ENCODE measurements at regions not wholly inside any gene's neighbourhood (a gene's known extent, or its start where the extent isn't known, plus 50 kb on each side); places are given as distances from the start of the nearest gene placed in this dataset.

DNA sequence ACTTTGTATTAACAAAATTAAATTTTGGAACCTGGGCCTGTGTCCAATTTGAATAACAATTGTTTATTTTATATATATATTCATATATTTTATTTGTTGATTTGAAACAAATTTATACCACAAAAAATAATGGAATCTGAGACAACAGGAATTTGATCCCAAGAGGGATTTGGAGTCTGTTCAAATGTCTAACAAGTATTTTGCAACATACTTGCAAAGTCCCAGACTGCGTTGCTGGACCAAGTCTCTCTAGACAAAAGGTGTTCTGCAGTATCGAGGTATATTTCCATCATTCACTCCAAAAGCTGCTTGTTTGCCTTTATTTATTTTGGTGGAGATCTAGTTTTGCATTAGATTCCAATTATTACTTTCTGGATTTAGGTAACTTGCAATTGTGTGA is 68.7 kb upstream of the PTPRR start:
- Mint-ChIP-seq H3K27ac (ENCODE audit: unreplicated experiment) (no peak overlapping the region), H3K36me3 (ENCODE audit: insufficient read depth, unreplicated experiment) (no peaks in the 10 kb centered on the region), H3K4me3 (ENCODE audit: unreplicated experiment) (no peak overlapping the region), H3K9me3 (ENCODE audit: unreplicated experiment) (no peaks in the 10 kb centered on the region), H3K27me3 (ENCODE audit: insufficient read depth, unreplicated experiment) (peaks cover 5% of the 10 kb centered on the region), H3K4me1 (ENCODE audit: low read depth, unreplicated experiment) (no peaks in the 10 kb centered on the region)
- no TSS peak for BruUV-seq (replicated peaks)
- no peaks in the 10 kb centered on the region for H3K27me3 ChIP-seq (replicated peaks; ENCODE audit: control insufficient read depth, insufficient read depth, low read length)
- H3K4me1 ChIP-seq, result no peaks in the 10 kb centered on the region
- ChIA-PET POLR2A (no interaction called here), CTCF (no interaction called here)
- H3K9me3 ChIP-seq, result no peaks in the 10 kb centered on the region
- TF ChIP-seq, protein P1, sequence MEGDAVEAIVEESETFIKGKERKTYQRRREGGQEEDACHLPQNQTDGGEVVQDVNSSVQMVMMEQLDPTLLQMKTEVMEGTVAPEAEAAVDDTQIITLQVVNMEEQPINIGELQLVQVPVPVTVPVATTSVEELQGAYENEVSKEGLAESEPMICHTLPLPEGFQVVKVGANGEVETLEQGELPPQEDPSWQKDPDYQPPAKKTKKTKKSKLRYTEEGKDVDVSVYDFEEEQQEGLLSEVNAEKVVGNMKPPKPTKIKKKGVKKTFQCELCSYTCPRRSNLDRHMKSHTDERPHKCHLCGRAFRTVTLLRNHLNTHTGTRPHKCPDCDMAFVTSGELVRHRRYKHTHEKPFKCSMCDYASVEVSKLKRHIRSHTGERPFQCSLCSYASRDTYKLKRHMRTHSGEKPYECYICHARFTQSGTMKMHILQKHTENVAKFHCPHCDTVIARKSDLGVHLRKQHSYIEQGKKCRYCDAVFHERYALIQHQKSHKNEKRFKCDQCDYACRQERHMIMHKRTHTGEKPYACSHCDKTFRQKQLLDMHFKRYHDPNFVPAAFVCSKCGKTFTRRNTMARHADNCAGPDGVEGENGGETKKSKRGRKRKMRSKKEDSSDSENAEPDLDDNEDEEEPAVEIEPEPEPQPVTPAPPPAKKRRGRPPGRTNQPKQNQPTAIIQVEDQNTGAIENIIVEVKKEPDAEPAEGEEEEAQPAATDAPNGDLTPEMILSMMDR (IDR thresholded peaks at IDR 0.05; ENCODE audit: insufficient read depth in 1 of 2, low read depth in 1 of 2, low read length in 1 of 2, severe bottlenecking in 1 of 2, unreplicated experiment in 1 of 2), result no peak
- no peak overlapping the region for H3K4me3 ChIP-seq (ENCODE audit: low read depth, low read length)
- intact Hi-C loops (cut with micrococcal nuclease; ENCODE audit: unreplicated experiment), result no loop called here
- no peak for DNase-seq
- H3K36me3 ChIP-seq (ENCODE audit: control insufficient read depth, insufficient read depth, low read length), result no peaks in the 10 kb centered on the region

DNA sequence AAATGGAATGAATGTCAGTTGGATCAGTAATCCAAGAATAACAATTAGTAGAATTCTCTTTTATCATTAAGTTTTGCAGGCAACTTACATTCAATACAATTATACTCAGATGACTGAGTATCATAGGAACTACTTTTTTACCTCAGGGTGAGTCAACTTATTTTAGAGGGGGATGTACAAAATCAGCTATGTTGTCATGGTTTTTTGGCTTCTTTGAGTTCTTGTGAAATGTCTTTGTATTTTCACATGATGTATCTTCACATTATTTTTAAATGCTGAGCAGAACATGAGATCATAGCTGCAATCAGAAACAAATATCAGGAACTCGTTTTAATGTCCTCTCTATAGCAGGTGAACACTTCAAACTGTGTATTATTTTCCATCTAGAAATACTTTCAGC is 65.3 kb upstream of the PTPRR start:
- Mint-ChIP-seq H3K4me3 (ENCODE audit: unreplicated experiment) (no peak overlapping the region), H3K36me3 (ENCODE audit: insufficient read depth, unreplicated experiment) (no peaks in the 10 kb centered on the region), H3K9me3 (ENCODE audit: unreplicated experiment) (no peaks in the 10 kb centered on the region), H3K4me1 (ENCODE audit: low read depth, unreplicated experiment) (peaks cover 7% of the 10 kb centered on the region), H3K27ac (ENCODE audit: unreplicated experiment) (no peak overlapping the region), H3K27me3 (ENCODE audit: insufficient read depth, unreplicated experiment) (peaks cover 5% of the 10 kb centered on the region)
- H3K36me3 ChIP-seq (ENCODE audit: control insufficient read depth, insufficient read depth, low read length), result no peaks in the 10 kb centered on the region
- no peaks in the 10 kb centered on the region for H3K4me1 ChIP-seq
- no peak overlapping the region for H3K4me3 ChIP-seq (ENCODE audit: low read depth, low read length)
- CTCF ChIA-PET, result no interaction called here
- TF ChIP-seq, protein P1 (IDR thresholded peaks at IDR 0.05; ENCODE audit: insufficient read depth in 1 of 2, low read depth in 1 of 2, low read length in 1 of 2, severe bottlenecking in 1 of 2, unreplicated experiment in 1 of 2), result no peak
- H3K9me3 ChIP-seq, result no peaks in the 10 kb centered on the region
- POLR2A ChIA-PET, result no interaction called here
- no peaks in the 10 kb centered on the region for H3K27me3 ChIP-seq (replicated peaks; ENCODE audit: control insufficient read depth, insufficient read depth, low read length)
- BruUV-seq (replicated peaks), result no TSS peak
- intact Hi-C loops (cut with micrococcal nuclease; ENCODE audit: unreplicated experiment), result no loop called here
- no peak for DNase-seq

DNA sequence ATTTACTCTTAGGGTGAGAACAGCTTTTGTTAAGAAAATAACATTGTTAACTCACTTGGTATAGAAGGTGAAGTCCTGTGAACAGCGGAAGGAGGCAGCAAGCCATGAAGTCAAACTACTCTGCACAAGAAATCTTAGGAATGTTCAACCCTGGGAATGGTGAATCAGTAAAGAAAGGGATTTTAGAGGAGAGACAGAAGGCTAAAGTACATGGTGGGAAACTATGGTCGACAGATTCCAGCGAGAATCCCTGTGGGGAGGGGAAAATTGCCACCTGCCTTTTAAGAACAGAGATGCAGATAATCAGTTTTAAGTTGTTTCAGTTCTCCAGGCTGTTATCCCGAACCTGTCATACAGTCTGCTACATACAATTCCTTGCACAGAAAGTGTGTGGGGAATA is 63.2 kb upstream of the PTPRR start:
- POLR2A ChIA-PET, result no interaction called here
- no peak overlapping the region for H3K4me3 Mint-ChIP-seq (ENCODE audit: unreplicated experiment)
- no peaks in the 10 kb centered on the region for H3K4me1 ChIP-seq
- H3K4me3 ChIP-seq (ENCODE audit: low read depth, low read length), result no peak overlapping the region
- no peaks in the 10 kb centered on the region for H3K36me3 Mint-ChIP-seq (ENCODE audit: insufficient read depth, unreplicated experiment)
- peaks cover 5% of the 10 kb centered on the region for H3K27me3 Mint-ChIP-seq (ENCODE audit: insufficient read depth, unreplicated experiment)
- no peaks in the 10 kb centered on the region for H3K27me3 ChIP-seq (replicated peaks; ENCODE audit: control insufficient read depth, insufficient read depth, low read length)
- no peaks in the 10 kb centered on the region for H3K36me3 ChIP-seq (ENCODE audit: control insufficient read depth, insufficient read depth, low read length)
- no peaks in the 10 kb centered on the region for H3K9me3 Mint-ChIP-seq (ENCODE audit: unreplicated experiment)
- peaks cover 7% of the 10 kb centered on the region for H3K4me1 Mint-ChIP-seq (ENCODE audit: low read depth, unreplicated experiment)
- CTCF ChIA-PET, result no interaction called here
- intact Hi-C loops (cut with micrococcal nuclease; ENCODE audit: unreplicated experiment), result no loop called here
- no peaks in the 10 kb centered on the region for H3K9me3 ChIP-seq
- BruUV-seq (replicated peaks), result no TSS peak
- DNase-seq, result no peak
- no peak overlapping the region for H3K27ac Mint-ChIP-seq (ENCODE audit: unreplicated experiment)
- TF ChIP-seq, protein P1 (IDR thresholded peaks at IDR 0.05; ENCODE audit: insufficient read depth in 1 of 2, low read depth in 1 of 2, low read length in 1 of 2, severe bottlenecking in 1 of 2, unreplicated experiment in 1 of 2), result no peak
